A549 (cell line): ENCODE measurements at regions not wholly inside any gene's neighbourhood (a gene's known extent, or its start where the extent isn't known, plus 50 kb on each side); places are given as distances from the start of the nearest gene placed in this dataset.

ENCODE experiments used
- ATAC-seq, 2 experiments: fragments of 200-7000 bp in 1 of 2; fragments of >200 bp in 1 of 2; cut with Nextera tagmentation in 1 of 2; cut with Tn5 transposase in 1 of 2; 3 replicates each; pipeline versions ENCODE4 v1.8.0 to v1.9.1; 2018 to 2020; ENCODE audit warnings: mild to moderate bottlenecking in 1 of 2, moderate library complexity in 1 of 2
- CTCF ChIA-PET: fragments of 300-600 bp; sonication (Branson Sonifier 250); formaldehyde crosslinking; extraction: SDS; loops from one replicate; lab custom pipeline; 2021; ENCODE audit warnings: antibody characterized with exemption, inconsistent platforms; lab: Yijun Ruan, JAX
- POLR2A ChIA-PET: fragments of 350-600 bp; formaldehyde crosslinking; extraction: SDS; loops from one replicate; lab custom pipeline; 2021; ENCODE audit warnings: antibody characterized with exemption, inconsistent platforms; lab: Yijun Ruan, JAX
- DNase-seq, 2 experiments: peaks; one replicate each; pipeline versions ENCODE4 v3.0.0 to v3.0.0-alpha.2; 2011 to 2016; ENCODE audit warnings: low read depth in 1 of 2, low spot score in 1 of 2
- FAIRE-seq: peaks from 2 replicates; lab custom pipeline; 2011; peaks lifted over from hg19 to GRCh38; lab: Jason Lieb, UNC
- H3K27ac ChIP-seq, 2 experiments: fragments of >200 bp; sonication (Bioruptor Twin); formaldehyde crosslinking; 3 replicates each; pipeline ENCODE4 v1.5.1; 2016 to 2017
- H3K4me1 ChIP-seq: fragments of >200 bp; sonication (Bioruptor Twin); formaldehyde crosslinking; 3 replicates; pipeline ENCODE4 v1.6.1; 2016
- H3K4me2 ChIP-seq: fragments of >200 bp; sonication (Bioruptor Twin); formaldehyde crosslinking; 3 replicates; pipeline ENCODE4 v1.6.1; 2016
- H3K4me3 ChIP-seq: fragments of >200 bp; sonication (Bioruptor Twin); formaldehyde crosslinking; 3 replicates; pipeline ENCODE4 v1.5.1; 2016
- H3K9me3 ChIP-seq: fragments of >200 bp; sonication (Bioruptor Twin); formaldehyde crosslinking; 3 replicates; pipeline ENCODE4 v1.6.1; 2016
- CHD2 ChIP-seq: fragments of 150-350 bp; IDR thresholded peaks from 2 replicates; pipeline ENCODE4 v1.6.1; 2014; ENCODE audit warnings: low read length; ENCODE audit not compliant: partially characterized antibody
- FOSL2 ChIP-seq, 2 experiments: fragments of 450-650 bp in 1 of 2; fragments of >200 bp in 1 of 2; sonication (Bioruptor Twin) in 1 of 2; formaldehyde crosslinking; IDR thresholded peaks; 2 replicates each; pipeline versions ENCODE4 v1.5.0 to v1.6.1; 2016 to 2020; ENCODE audit warnings: mild to moderate bottlenecking in 1 of 2, moderate library complexity in 1 of 2
- GATA3 ChIP-seq: IDR thresholded peaks from 2 replicates; pipeline ENCODE4 v1.6.1; 2012; ENCODE audit warnings: borderline replicate concordance
- HOXB5 ChIP-seq: fragments of 250-450 bp; sonication (Bioruptor Pico); IDR thresholded peaks from 2 replicates; pipeline ENCODE4 v1.5.0; 2020; ENCODE audit warnings: mild to moderate bottlenecking, moderate library complexity
- MAZ ChIP-seq: fragments of 150-350 bp; IDR thresholded peaks from 2 replicates; pipeline ENCODE4 v1.6.1; 2014; ENCODE audit warnings: antibody characterized with exemption, low read depth, low read length, borderline replicate concordance
- NR3C1 ChIP-seq: fragments of >200 bp; sonication (Bioruptor Twin); formaldehyde crosslinking; IDR thresholded peaks from 3 replicates; pipeline ENCODE4 v1.6.1; 2017
- POLR2A ChIP-seq: IDR thresholded peaks from 2 replicates; pipeline ENCODE4 v1.6.1; 2012; ENCODE audit warnings: mild to moderate bottlenecking, low read length
- RARB ChIP-seq: fragments of 250-450 bp; sonication (Bioruptor Pico); IDR thresholded peaks from 2 replicates; pipeline ENCODE4 v1.8.0; 2021; ENCODE audit warnings: mild to moderate bottlenecking, moderate library complexity
- RFX5 ChIP-seq: fragments of 450-650 bp; IDR thresholded peaks from 2 replicates; pipeline ENCODE4 v1.7.1; 2014; ENCODE audit warnings: antibody characterized with exemption, mild to moderate bottlenecking, moderate library complexity
- ZFP36 ChIP-seq: fragments of 450-650 bp; IDR thresholded peaks from 2 replicates; pipeline ENCODE4 v1.6.1; 2014; ENCODE audit warnings: borderline replicate concordance; ENCODE audit not compliant: partially characterized antibody
- WGBS: methylation state at CpG from one replicate; pipeline ENCODE4 v1.1.6; 2017; ENCODE audit errors: missing lambda C conversion rate; 5-methylcytosine and 5-hydroxymethylcytosine counted together
- TF ChIP-seq, protein P1 (sequence below): fragments of >200 bp; sonication (Bioruptor Twin); formaldehyde crosslinking; IDR thresholded peaks from 2 replicates; pipeline ENCODE4 v1.6.1; 2016
- TF ChIP-seq, protein P2 (sequence below): IDR thresholded peaks from 2 replicates; pipeline ENCODE4 v1.6.1; 2012; ENCODE audit warnings: low read depth, borderline replicate concordance
- TF ChIP-seq, protein P3 (sequence below): IDR thresholded peaks from 2 replicates; pipeline ENCODE4 v1.6.1; 2012
- TF ChIP-seq, protein P4 (sequence below): fragments of >200 bp; sonication (Bioruptor Twin); formaldehyde crosslinking; IDR thresholded peaks from 3 replicates; pipeline ENCODE4 v1.6.1; 2016

DNA sequence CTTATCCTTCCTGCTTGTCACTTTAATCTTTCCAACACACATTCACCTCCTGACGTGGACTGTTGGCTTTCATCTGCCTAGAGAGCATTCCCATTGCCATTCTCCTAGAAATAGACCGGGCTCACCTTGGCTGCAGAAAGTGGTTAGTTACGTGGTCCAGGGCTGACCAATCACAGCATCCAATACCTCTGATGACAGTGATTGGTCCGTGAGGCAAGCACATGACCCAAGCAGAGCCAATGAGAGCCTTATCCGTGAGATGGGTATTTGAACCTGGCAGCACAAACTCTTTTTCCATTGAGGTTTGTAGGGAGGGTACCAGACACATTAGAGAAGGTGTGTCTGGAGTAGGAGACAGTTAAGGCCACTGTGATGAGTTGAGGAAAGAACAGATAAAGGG is 85.8 kb downstream of the MIAT start:
- CTCF ChIA-PET, result no interaction called here

DNA sequence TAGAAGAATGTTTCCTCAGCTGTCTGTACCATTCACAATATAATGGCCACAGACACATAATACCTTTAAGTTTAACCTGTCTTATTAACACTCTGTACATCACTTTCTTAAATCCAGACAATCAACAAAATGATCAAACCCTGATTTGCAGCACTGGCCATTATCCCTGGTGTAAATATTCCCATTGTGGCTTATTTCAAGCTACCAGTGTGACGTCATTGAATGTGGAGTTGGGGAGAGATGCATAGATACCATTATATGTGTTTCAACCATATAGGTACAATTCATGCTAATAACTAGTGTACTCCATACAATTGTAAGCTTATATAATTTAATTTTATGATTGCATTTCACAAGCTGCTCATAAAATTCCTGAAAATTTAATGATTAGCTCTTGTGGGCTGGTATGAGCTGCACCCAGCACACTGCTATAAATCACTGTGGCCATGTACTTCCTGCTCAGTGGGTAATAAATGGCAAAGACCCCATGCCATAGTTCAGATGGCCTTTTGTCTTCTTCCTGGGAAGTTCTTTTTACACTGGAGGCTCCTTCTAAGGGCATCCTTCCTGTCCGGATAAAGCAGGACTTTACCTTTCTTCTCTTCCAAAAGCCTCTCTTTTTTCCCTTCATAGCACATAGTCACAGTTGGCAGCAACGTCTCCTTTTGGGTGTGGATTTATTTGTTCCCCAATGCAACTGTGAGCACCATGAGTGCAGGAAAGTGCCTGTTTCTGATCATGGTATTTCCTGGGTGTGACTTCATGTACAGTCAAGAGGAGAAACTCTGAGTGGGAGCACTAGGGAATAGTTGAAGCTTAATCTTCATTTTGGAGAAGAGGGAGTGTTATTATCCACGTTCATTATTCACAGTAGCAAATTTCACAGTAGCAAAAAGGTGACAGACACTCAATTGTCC is 87.8 kb downstream of the MIAT start:
- Histone ChIP-seq H3K9me3 (peaks cover 7% of the 10 kb centered on the region; the same call in 1 of the 3 replicates), H3K4me2 (peak overlapping the region; percentile 70), H3K4me3 (no peak overlapping the region)
- POLR2A ChIA-PET, result interaction anchor here (1.7 kb wide), 1 partner anchor 73 kb away, joined by 6 read pairs; no protein-coding TSS in a partner anchor
- peak in 1 of 2 experiments; percentile 83 for DNase-seq
- TF ChIP-seq RFX5 (0 out of 2 replicates have a peak, but pooled peaks have one; percentile 19), ZFP36 (peak; percentile 14), FOSL2 (IDR thresholded peaks at IDR 0.05) (no peak), FOSL2 (CRISPR knock-in tag; IDR thresholded peaks at IDR 0.05) (peak; percentile 6; the same call in 1 of the 2 replicates), GATA3 (peak; percentile 47; the same call in 1 of the 2 replicates), HOXB5 (CRISPR knock-in tag) (peak; percentile 51; the same call in 1 of the 2 replicates)
- TF ChIP-seq, protein P1, sequence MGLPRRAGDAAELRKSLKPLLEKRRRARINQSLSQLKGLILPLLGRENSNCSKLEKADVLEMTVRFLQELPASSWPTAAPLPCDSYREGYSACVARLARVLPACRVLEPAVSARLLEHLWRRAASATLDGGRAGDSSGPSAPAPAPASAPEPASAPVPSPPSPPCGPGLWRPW, result no peak
- TF ChIP-seq, protein P2, sequence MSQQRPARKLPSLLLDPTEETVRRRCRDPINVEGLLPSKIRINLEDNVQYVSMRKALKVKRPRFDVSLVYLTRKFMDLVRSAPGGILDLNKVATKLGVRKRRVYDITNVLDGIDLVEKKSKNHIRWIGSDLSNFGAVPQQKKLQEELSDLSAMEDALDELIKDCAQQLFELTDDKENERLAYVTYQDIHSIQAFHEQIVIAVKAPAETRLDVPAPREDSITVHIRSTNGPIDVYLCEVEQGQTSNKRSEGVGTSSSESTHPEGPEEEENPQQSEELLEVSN, result no peak
- TF ChIP-seq, protein P3, sequence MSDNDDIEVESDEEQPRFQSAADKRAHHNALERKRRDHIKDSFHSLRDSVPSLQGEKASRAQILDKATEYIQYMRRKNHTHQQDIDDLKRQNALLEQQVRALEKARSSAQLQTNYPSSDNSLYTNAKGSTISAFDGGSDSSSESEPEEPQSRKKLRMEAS, result 0 out of 2 replicates have a peak, but pooled peaks have one; percentile 11
- TF ChIP-seq, protein P4, sequence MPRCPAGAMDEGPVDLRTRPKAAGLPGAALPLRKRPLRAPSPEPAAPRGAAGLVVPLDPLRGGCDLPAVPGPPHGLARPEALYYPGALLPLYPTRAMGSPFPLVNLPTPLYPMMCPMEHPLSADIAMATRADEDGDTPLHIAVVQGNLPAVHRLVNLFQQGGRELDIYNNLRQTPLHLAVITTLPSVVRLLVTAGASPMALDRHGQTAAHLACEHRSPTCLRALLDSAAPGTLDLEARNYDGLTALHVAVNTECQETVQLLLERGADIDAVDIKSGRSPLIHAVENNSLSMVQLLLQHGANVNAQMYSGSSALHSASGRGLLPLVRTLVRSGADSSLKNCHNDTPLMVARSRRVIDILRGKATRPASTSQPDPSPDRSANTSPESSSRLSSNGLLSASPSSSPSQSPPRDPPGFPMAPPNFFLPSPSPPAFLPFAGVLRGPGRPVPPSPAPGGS, result 0 out of 3 replicates have a peak, but pooled peaks have one; percentile 13
- TF ChIP-seq, all 56 proteins: peak for 7
- ATAC-seq (peak; percentile 43 to 77; a peak in 5 of 6 replicates), FAIRE-seq (no peak)
- CTCF ChIA-PET, result interaction anchor here (1.5 kb wide), 1 partner anchor 19 kb away, joined by 7 read pairs; no protein-coding TSS in a partner anchor
- Histone ChIP-seq H3K4me1 (peaks cover 55% of the 10 kb centered on the region), H3K27ac (peak overlapping the region; percentile 91 to 94)
- WGBS, result 15% methylated on average over 4 of the region's 4 CpGs

More for the DNA sequence above, 85.8 kb downstream of the MIAT start:
- Histone ChIP-seq H3K4me3 (no peak overlapping the region), H3K4me1 (peaks cover 47% of the 10 kb centered on the region), H3K9me3 (peaks cover 7% of the 10 kb centered on the region; the same call in 1 of the 3 replicates), H3K4me2 (no peak overlapping the region), H3K27ac (peak overlapping the region; percentile 91 to 94)
- 91% methylated on average over 5 of the region's 5 CpGs for WGBS
- ATAC-seq, result no peak
- FAIRE-seq, result no peak
- TF ChIP-seq FOSL2 (IDR thresholded peaks at IDR 0.05) (no peak), FOSL2 (CRISPR knock-in tag; IDR thresholded peaks at IDR 0.05) (no peak)
- POLR2A ChIA-PET, result no interaction called here
- no peak for DNase-seq

DNA sequence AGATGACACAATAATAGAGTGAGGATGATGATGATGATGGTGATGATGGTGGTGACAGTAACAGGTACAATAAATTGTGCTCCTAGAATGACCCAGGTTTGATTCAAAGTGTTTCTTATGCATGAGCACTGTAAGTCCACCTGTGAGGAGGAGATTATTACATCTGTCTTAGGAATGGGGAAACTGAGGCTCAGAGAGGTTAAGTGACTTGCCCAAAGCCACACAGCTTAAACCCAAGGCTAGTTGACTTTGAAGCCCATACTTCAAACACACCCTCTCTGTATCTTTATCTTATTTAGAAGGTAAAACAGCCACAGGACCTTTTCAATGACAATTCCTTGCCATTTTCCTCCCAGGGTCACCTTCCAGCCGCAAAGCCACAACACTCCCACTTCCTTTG is 88.9 kb downstream of the MIAT start:
- Histone ChIP-seq H3K9me3 (peaks cover 7% of the 10 kb centered on the region; the same call in 1 of the 3 replicates), H3K4me3 (no peak overlapping the region), H3K4me1 (peaks cover 65% of the 10 kb centered on the region)
- TF ChIP-seq POLR2A, result no peak
- TF ChIP-seq MAZ, result no peak
- TF ChIP-seq NR3C1, result no peak
- TF ChIP-seq CHD2, result no peak
- TF ChIP-seq, protein P2, result no peak
- no peak for TF ChIP-seq RARB
- TF ChIP-seq, all 56 proteins: peak for 0
- no peak for DNase-seq
- H3K27ac ChIP-seq, result peak overlapping the region; percentile 91 to 94
- no peak for FAIRE-seq
- H3K4me2 ChIP-seq, result no peak overlapping the region
- ChIA-PET CTCF (no interaction called here), POLR2A (no interaction called here)
- no peak for ATAC-seq
- WGBS, result 100% methylated on average over 1 of the region's 1 CpG
